ENCODE measurements at regions not wholly inside any gene's neighbourhood (a gene's known extent, or its start where the extent isn't known, plus 50 kb on each side); places are given as distances from the start of the nearest gene placed in this dataset.
"Not testable (repeated sequence)": the region's sequence is repeated elsewhere in the genome, so short reads cannot be mapped to it uniquely, and the experiment has no call there.

DNA sequence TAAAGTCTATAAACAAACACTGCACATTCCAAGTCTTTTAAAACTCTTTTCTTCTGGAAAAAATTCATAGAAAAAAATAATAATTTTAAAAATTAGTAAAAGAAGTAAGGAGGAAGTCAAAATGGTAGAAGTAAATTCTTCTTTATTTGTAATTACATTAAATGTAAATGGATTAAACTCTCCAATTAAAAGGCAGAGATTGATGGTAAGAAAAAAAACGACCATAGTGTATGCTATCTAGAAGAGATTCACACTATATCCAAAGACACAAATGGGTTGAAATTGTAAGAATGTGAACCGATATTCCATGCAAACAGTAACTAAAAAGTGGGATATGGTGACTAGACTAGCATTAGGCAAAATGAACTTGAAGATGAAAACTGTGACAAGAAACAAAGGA lies 1196.1 kb upstream of the CDH2 start:
- DNase-seq (ENCODE audit: low read depth, low spot score) (no peak), FAIRE-seq (no peak)
- no peaks in the 10 kb centered on the region for H3K27me3 ChIP-seq (ENCODE audit: control insufficient read depth, extremely low read depth, insufficient read depth, low read length)
- no peaks in the 10 kb centered on the region for H4K20me1 ChIP-seq (ENCODE audit: control insufficient read depth, extremely low read depth, insufficient read depth, low read length)
- H3K36me3 ChIP-seq (ENCODE audit: control insufficient read depth in 2 of 2, extremely low read depth in 1 of 2, insufficient read depth in 2 of 2, low read length in 2 of 2) = no peaks in the 10 kb centered on the region
- no peak overlapping the region for H3K9ac ChIP-seq (ENCODE audit: control insufficient read depth, extremely low read depth, insufficient read depth, low read length)
- no peaks in the 10 kb centered on the region for H3K79me2 ChIP-seq (ENCODE audit: control insufficient read depth, insufficient read depth, low read length)
- no peaks in the 10 kb centered on the region for H3K4me1 ChIP-seq (ENCODE audit: control insufficient read depth, extremely low read depth, insufficient read depth, low read length)
- no peaks in the 10 kb centered on the region for H3K9me3 ChIP-seq (ENCODE audit: control insufficient read depth, low read depth, low read length)
- no peak overlapping the region for H2AFZ ChIP-seq (ENCODE audit: control insufficient read depth, low read length)
- dilution Hi-C loops (cut with MboI; ENCODE audit: extremely low pct_ligation_motif_present, low sequenced_read_pairs) = no loop called here
- H3K27ac ChIP-seq (ENCODE audit: control insufficient read depth, insufficient read depth, low read length) = no peak overlapping the region
- H3K4me2 ChIP-seq (ENCODE audit: control insufficient read depth, extremely low read depth, insufficient read depth, low read depth, low read length) = no peak overlapping the region
- no peak overlapping the region for H3K4me3 ChIP-seq (ENCODE audit: control insufficient read depth in 2 of 3, extremely low read depth in 1 of 3, insufficient read depth in 2 of 3, low read depth in 1 of 3, low read length in 3 of 3)
- TF ChIP-seq CTCF (optimal IDR thresholded peaks at IDR 0.05 in 1 of 3, IDR thresholded peaks at IDR 0.05 in 1 of 3, conservative IDR thresholded peaks at IDR 0.05 in 1 of 3; ENCODE audit: extremely low read depth in 1 of 3, insufficient read depth in 2 of 3, low read length in 3 of 3) = no peak
- no peak for TF ChIP-seq EZH2 (IDR thresholded peaks at IDR 0.05; ENCODE audit: low read length)
- no peaks in the 10 kb centered on the region for H3K9me1 ChIP-seq (ENCODE audit: control insufficient read depth, extremely low read depth, insufficient read depth, low read length)

DNA sequence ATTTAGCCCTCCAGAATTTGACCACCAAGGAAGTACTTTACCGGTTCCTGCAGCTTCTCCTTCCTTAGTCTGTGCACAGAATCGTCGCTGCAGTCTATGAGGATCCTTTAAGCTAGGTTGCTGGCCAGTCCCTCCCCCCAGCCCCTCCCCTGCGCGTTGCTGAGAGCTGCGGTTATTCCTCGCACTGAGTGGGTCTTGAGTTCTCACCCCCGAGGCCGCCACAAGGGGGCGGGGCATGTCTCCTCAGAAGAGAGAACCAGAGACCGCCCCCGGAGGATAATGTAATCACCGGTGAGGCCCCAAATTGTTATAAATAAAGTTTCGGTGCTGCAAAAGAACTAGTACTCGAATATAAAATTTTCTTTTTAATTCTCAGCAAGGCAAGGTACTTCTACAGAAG lies 1184.9 kb upstream of the CDH2 start:
- dilution Hi-C loops (cut with MboI; ENCODE audit: extremely low pct_ligation_motif_present, low sequenced_read_pairs) = no loop called here
- no peaks in the 10 kb centered on the region for H3K4me1 ChIP-seq (ENCODE audit: control insufficient read depth, extremely low read depth, insufficient read depth, low read length)
- H3K27ac ChIP-seq (ENCODE audit: control insufficient read depth, insufficient read depth, low read length) = no peak overlapping the region
- no peak for TF ChIP-seq CTCF (optimal IDR thresholded peaks at IDR 0.05 in 1 of 3, IDR thresholded peaks at IDR 0.05 in 1 of 3, conservative IDR thresholded peaks at IDR 0.05 in 1 of 3; ENCODE audit: extremely low read depth in 1 of 3, insufficient read depth in 2 of 3, low read length in 3 of 3)
- no peak for TF ChIP-seq EZH2 (IDR thresholded peaks at IDR 0.05; ENCODE audit: low read length)
- no peaks in the 10 kb centered on the region for H3K79me2 ChIP-seq (ENCODE audit: control insufficient read depth, insufficient read depth, low read length)
- FAIRE-seq = no peak
- no peak overlapping the region for H2AFZ ChIP-seq (ENCODE audit: control insufficient read depth, low read length)
- no peak for DNase-seq (ENCODE audit: low read depth, low spot score)
- H3K9ac ChIP-seq (ENCODE audit: control insufficient read depth, extremely low read depth, insufficient read depth, low read length) = no peak overlapping the region
- H3K36me3 ChIP-seq (ENCODE audit: control insufficient read depth in 2 of 2, extremely low read depth in 1 of 2, insufficient read depth in 2 of 2, low read length in 2 of 2) = no peaks in the 10 kb centered on the region
- H3K4me3 ChIP-seq (ENCODE audit: control insufficient read depth in 2 of 3, extremely low read depth in 1 of 3, insufficient read depth in 2 of 3, low read depth in 1 of 3, low read length in 3 of 3) = no peak overlapping the region
- no peaks in the 10 kb centered on the region for H3K9me1 ChIP-seq (ENCODE audit: control insufficient read depth, extremely low read depth, insufficient read depth, low read length)
- no peak overlapping the region for H3K4me2 ChIP-seq (ENCODE audit: control insufficient read depth, extremely low read depth, insufficient read depth, low read depth, low read length)
- no peaks in the 10 kb centered on the region for H4K20me1 ChIP-seq (ENCODE audit: control insufficient read depth, extremely low read depth, insufficient read depth, low read length)
- H3K9me3 ChIP-seq (ENCODE audit: control insufficient read depth, low read depth, low read length) = no peaks in the 10 kb centered on the region
- no peaks in the 10 kb centered on the region for H3K27me3 ChIP-seq (ENCODE audit: control insufficient read depth, extremely low read depth, insufficient read depth, low read length)

DNA sequence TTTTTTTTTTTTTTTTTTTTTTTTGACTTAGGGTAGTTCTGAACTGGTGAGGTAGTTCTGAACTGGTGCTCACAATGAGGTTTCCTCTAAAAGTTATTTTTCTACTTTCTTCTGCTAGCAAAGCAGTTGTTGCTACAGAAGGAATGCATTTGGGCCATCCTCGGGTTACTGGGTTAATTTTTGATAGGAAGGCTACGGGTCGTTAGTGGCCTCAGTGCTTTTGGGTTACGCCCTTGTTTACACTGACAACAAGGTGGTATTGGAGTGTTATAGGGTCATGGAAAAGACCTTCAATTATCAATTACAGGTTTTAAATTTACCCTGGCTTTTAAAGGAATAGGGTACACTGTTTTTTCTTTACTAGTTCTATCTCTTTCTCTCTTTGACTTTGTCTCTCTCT lies 1183.7 kb upstream of the CDH2 start:
- H3K9me3 ChIP-seq (ENCODE audit: control insufficient read depth, low read depth, low read length); H3K36me3 ChIP-seq (ENCODE audit: control insufficient read depth in 2 of 2, extremely low read depth in 1 of 2, insufficient read depth in 2 of 2, low read length in 2 of 2); H3K9ac ChIP-seq (ENCODE audit: control insufficient read depth, extremely low read depth, insufficient read depth, low read length); dilution Hi-C loops (cut with MboI; ENCODE audit: extremely low pct_ligation_motif_present, low sequenced_read_pairs); H3K4me1 ChIP-seq (ENCODE audit: control insufficient read depth, extremely low read depth, insufficient read depth, low read length); DNase-seq (ENCODE audit: low read depth, low spot score); H2AFZ ChIP-seq (ENCODE audit: control insufficient read depth, low read length); H3K27ac ChIP-seq (ENCODE audit: control insufficient read depth, insufficient read depth, low read length); H3K79me2 ChIP-seq (ENCODE audit: control insufficient read depth, insufficient read depth, low read length); H3K4me2 ChIP-seq (ENCODE audit: control insufficient read depth, extremely low read depth, insufficient read depth, low read depth, low read length); H3K27me3 ChIP-seq (ENCODE audit: control insufficient read depth, extremely low read depth, insufficient read depth, low read length); H3K9me1 ChIP-seq (ENCODE audit: control insufficient read depth, extremely low read depth, insufficient read depth, low read length); FAIRE-seq; H4K20me1 ChIP-seq (ENCODE audit: control insufficient read depth, extremely low read depth, insufficient read depth, low read length); H3K4me3 ChIP-seq (ENCODE audit: control insufficient read depth in 2 of 3, extremely low read depth in 1 of 3, insufficient read depth in 2 of 3, low read depth in 1 of 3, low read length in 3 of 3): not testable (repeated sequence)

DNA sequence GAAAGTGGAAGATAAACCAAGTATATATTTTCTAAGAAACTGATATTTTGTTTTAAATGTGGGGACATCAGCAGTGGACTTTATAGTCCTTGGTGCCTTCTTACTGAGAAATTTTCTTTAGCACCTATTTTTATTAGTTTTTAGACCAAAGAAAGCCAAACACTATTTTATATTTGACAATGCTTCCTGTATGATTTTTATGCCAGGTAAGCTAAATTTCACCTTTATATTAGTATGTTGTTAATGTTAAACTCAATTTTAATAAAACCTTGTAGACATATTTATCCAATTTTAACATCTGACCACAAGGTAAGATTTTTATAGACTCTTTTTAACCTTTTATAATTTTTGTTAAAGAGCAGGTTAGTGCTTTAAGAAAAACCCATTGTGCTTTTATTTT lies 1182.3 kb upstream of the CDH2 start:
- H4K20me1 ChIP-seq (ENCODE audit: control insufficient read depth, extremely low read depth, insufficient read depth, low read length); H3K79me2 ChIP-seq (ENCODE audit: control insufficient read depth, insufficient read depth, low read length); H2AFZ ChIP-seq (ENCODE audit: control insufficient read depth, low read length); dilution Hi-C loops (cut with MboI; ENCODE audit: extremely low pct_ligation_motif_present, low sequenced_read_pairs); H3K4me3 ChIP-seq (ENCODE audit: control insufficient read depth in 2 of 3, extremely low read depth in 1 of 3, insufficient read depth in 2 of 3, low read depth in 1 of 3, low read length in 3 of 3); FAIRE-seq; H3K27ac ChIP-seq (ENCODE audit: control insufficient read depth, insufficient read depth, low read length); H3K9me1 ChIP-seq (ENCODE audit: control insufficient read depth, extremely low read depth, insufficient read depth, low read length); H3K36me3 ChIP-seq (ENCODE audit: control insufficient read depth in 2 of 2, extremely low read depth in 1 of 2, insufficient read depth in 2 of 2, low read length in 2 of 2); H3K27me3 ChIP-seq (ENCODE audit: control insufficient read depth, extremely low read depth, insufficient read depth, low read length); H3K4me2 ChIP-seq (ENCODE audit: control insufficient read depth, extremely low read depth, insufficient read depth, low read depth, low read length); H3K4me1 ChIP-seq (ENCODE audit: control insufficient read depth, extremely low read depth, insufficient read depth, low read length); H3K9me3 ChIP-seq (ENCODE audit: control insufficient read depth, low read depth, low read length); H3K9ac ChIP-seq (ENCODE audit: control insufficient read depth, extremely low read depth, insufficient read depth, low read length); DNase-seq (ENCODE audit: low read depth, low spot score): not testable (repeated sequence)

All from keratinocyte (primary cell).